GM12874 (cell line): ENCODE measurements at regions not wholly inside any gene's neighbourhood (a gene's known extent, or its start where the extent isn't known, plus 50 kb on each side); places are given as distances from the start of the nearest gene placed in this dataset.

ENCODE experiments used
- TF ChIP-seq, protein P1 (sequence below): IDR thresholded peaks from 2 replicates; pipeline ENCODE4 v1.5.1; 2011; ENCODE audit warnings: low read depth, mild to moderate bottlenecking, control low read depth, low read length, moderate library complexity; ENCODE audit not compliant: insufficient read depth

DNA sequence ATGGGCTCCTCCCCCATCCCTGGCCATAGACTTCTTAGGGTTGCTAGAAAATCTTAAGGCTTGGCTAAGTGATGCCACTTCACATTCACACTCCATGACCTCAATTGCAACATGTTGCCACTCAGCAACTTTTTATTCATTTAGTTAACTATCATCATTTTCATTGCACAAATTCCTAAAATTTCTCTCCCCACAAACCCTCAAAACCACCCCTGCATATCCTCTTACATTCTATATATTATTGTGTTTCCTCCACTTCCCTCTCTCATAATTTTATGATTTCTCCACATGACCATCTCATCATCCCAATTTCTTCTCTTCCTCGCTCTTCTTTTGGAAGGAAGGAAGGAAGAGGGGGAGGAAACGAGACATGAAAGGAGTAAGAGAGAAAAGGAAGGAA lies 436.0 kb downstream of the HACE1 start:
- TF ChIP-seq, protein P1, sequence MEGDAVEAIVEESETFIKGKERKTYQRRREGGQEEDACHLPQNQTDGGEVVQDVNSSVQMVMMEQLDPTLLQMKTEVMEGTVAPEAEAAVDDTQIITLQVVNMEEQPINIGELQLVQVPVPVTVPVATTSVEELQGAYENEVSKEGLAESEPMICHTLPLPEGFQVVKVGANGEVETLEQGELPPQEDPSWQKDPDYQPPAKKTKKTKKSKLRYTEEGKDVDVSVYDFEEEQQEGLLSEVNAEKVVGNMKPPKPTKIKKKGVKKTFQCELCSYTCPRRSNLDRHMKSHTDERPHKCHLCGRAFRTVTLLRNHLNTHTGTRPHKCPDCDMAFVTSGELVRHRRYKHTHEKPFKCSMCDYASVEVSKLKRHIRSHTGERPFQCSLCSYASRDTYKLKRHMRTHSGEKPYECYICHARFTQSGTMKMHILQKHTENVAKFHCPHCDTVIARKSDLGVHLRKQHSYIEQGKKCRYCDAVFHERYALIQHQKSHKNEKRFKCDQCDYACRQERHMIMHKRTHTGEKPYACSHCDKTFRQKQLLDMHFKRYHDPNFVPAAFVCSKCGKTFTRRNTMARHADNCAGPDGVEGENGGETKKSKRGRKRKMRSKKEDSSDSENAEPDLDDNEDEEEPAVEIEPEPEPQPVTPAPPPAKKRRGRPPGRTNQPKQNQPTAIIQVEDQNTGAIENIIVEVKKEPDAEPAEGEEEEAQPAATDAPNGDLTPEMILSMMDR = no peak

DNA sequence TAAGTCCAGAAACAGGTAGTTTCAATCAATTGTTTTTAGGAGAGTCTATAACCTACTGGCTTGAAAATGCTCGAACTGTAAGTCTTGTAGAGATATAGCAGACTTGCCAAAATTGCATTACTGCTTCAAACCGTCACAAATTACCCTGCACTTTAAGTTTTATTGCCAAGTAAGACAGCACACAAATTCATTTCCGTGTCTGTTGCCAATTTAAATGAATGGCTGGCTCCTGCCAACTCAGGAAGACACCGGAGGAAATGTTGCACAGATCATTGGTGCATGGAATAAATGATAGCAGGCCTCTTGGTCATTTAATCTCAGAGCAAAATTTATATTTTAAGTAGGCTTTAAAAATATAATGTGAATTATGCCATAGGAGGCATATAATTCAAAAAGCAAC lies 438.1 kb downstream of the HACE1 start:
- TF ChIP-seq, protein P1 = no peak

DNA sequence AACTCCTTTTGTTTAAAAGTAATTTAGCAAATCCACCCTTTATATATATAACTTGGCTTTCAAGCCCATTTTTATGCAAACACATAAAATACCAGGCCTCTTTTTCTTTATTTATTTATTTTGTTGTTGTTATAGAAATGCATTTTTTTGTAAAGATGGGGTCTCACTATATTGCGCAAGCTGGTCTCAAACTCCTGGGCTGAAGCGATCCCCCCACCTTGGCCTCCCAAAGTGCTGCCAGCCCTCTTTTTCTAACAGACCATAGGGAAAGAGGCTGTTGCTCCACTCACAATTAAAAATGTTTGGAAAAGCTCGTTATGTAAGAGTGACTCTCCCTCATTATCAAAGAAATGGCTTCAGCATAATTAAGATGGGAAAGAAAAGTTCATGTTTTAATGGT lies 440.9 kb downstream of the HACE1 start:
- TF ChIP-seq, protein P1 = no peak

DNA sequence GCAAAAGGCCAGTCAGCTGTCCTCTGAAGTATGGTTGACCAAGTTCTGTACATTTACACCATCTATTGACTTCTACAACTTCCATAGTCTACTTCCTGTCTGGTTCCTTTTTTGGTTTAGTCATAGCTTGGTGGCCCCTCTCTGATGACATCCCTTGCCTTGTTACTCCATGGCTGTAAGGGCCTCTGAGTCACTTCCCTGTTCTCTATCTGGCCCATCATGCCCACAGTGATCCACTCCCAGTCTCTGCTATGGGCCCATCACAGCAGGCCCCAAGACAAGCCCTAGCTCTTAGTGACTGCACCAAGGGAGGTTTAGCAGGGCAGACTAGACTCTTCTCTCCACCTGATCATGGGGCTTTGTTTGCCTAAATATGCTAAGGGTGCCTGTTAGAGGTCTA lies 441.6 kb downstream of the HACE1 start:
- TF ChIP-seq, protein P1 = no peak

DNA sequence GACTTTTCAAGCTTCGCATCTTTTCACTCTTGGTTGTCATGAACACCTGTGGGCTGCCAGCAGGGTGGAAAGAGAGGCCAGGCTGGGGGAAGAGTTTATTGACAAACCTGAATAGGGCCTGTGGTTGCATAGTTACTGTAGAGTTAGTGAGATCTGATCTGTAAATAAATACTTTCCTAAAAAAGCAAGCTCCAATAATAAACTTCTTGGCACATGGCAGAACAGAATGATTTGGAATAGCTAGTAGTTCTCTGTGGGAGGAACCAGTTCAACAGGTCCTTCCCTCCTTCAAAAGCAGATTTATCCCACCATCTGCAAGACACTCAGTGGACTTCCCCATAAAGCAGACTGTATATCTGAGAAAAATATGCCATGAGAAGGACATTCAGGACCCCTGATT lies 445.0 kb downstream of the HACE1 start:
- TF ChIP-seq, protein P1 = no peak

DNA sequence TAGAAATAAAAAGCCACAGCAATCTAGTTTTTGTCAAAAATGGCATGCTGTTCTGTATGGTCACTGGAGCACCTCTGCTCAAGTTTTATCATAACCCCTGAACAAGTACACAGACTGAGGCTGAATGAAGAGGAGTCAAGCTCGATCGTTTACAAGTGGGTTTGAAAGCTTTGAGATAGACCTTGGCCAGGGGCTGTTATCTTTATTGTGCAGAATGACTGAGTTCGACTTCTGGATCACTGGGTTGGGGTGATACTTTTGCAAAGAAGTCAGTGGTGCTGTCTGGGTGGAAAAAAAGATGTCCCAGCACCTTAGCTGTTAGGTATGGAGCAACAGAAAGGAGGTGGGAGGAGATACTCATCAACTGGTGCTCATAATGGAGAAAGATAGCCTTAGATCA lies 446.0 kb downstream of the HACE1 start:
- TF ChIP-seq, protein P1 = no peak

DNA sequence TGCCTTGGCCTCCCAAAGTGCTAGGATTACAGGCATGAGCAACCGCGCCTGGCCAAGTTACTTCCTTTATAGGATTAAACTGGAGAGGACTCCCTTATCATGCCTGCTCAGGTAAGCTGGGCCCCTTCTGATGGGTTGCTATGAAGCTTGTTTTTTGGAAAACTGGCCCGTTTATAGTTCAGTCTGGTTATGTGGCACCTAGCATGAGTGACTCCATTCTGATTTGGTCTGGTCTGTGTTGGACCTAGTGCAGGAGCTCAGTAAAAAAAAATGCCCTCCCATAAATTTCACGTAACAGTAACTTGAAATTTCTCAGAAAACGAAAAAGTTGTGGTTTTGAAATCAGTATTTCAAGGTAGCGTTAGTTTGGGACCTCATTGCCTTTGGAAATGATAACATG lies 448.4 kb downstream of the HACE1 start:
- TF ChIP-seq, protein P1 = no peak

DNA sequence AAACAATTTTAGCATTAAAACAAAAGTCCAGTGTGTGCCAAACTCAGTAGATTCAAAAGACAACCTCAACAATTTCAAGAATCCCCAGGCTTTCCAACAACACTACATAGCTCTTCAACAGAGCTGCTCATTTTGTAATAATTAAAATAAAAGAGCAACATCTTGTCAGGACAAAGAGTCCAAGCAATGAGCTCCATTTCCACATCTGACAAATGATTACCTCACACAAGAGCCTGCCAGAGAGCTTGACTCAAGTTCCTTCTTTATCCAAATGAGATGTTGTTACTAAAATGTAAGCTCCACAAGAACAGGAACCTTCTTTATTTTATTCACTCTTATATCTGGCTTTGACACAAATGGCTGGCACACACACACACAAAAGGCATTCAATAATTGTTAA lies 449.8 kb downstream of the HACE1 start:
- TF ChIP-seq, protein P1 = no peak
